HL-60 (cell line): ENCODE measurements at regions not wholly inside any gene's neighbourhood (a gene's known extent, or its start where the extent isn't known, plus 50 kb on each side); places are given as distances from the start of the nearest gene placed in this dataset.

Source experiments
- GABPA ChIP-seq: IDR thresholded peaks from 2 replicates; pipeline ENCODE4 v1.6.1; 2012; ENCODE audit warnings: low read depth
- POLR2AphosphoS5 ChIP-seq: IDR thresholded peaks from 2 replicates; pipeline ENCODE4 v1.6.1; 2012; ENCODE audit warnings: low read depth
- TF ChIP-seq, protein P1 (sequence below): IDR thresholded peaks from one replicate; pipeline ENCODE4 v1.5.1; 2011; ENCODE audit warnings: low read length, control low read depth, inconsistent platforms; ENCODE audit not compliant: insufficient read depth
- TF ChIP-seq, protein P2 (sequence below): IDR thresholded peaks from 2 replicates; pipeline ENCODE4 v1.6.1; 2012; ENCODE audit warnings: low read depth; ENCODE audit not compliant: insufficient replicate concordance

DNA sequence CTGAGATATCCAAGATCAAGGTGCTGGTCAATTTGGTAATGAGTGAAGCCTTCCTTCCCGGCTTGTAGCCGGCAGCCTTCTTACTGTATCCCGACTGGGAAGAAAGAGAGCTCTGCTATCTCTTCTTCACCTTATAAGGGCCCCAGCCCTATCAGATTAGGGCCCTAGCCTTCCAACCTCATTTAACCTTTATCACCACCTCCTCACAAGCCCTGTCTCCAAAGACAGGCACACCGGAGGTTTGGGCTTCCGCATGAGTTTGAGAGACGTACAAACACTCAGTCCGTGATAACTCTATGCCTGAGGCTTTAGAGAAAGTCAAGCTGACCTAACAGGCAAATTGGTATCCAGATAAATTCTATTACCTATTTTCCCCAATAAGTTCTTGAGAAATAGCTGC lies 243.9 kb downstream of the OPA1 start:
- TF ChIP-seq POLR2AphosphoS5, result no peak
- TF ChIP-seq, protein P1, sequence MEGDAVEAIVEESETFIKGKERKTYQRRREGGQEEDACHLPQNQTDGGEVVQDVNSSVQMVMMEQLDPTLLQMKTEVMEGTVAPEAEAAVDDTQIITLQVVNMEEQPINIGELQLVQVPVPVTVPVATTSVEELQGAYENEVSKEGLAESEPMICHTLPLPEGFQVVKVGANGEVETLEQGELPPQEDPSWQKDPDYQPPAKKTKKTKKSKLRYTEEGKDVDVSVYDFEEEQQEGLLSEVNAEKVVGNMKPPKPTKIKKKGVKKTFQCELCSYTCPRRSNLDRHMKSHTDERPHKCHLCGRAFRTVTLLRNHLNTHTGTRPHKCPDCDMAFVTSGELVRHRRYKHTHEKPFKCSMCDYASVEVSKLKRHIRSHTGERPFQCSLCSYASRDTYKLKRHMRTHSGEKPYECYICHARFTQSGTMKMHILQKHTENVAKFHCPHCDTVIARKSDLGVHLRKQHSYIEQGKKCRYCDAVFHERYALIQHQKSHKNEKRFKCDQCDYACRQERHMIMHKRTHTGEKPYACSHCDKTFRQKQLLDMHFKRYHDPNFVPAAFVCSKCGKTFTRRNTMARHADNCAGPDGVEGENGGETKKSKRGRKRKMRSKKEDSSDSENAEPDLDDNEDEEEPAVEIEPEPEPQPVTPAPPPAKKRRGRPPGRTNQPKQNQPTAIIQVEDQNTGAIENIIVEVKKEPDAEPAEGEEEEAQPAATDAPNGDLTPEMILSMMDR, result no peak
- TF ChIP-seq GABPA, result no peak
- TF ChIP-seq, protein P2, sequence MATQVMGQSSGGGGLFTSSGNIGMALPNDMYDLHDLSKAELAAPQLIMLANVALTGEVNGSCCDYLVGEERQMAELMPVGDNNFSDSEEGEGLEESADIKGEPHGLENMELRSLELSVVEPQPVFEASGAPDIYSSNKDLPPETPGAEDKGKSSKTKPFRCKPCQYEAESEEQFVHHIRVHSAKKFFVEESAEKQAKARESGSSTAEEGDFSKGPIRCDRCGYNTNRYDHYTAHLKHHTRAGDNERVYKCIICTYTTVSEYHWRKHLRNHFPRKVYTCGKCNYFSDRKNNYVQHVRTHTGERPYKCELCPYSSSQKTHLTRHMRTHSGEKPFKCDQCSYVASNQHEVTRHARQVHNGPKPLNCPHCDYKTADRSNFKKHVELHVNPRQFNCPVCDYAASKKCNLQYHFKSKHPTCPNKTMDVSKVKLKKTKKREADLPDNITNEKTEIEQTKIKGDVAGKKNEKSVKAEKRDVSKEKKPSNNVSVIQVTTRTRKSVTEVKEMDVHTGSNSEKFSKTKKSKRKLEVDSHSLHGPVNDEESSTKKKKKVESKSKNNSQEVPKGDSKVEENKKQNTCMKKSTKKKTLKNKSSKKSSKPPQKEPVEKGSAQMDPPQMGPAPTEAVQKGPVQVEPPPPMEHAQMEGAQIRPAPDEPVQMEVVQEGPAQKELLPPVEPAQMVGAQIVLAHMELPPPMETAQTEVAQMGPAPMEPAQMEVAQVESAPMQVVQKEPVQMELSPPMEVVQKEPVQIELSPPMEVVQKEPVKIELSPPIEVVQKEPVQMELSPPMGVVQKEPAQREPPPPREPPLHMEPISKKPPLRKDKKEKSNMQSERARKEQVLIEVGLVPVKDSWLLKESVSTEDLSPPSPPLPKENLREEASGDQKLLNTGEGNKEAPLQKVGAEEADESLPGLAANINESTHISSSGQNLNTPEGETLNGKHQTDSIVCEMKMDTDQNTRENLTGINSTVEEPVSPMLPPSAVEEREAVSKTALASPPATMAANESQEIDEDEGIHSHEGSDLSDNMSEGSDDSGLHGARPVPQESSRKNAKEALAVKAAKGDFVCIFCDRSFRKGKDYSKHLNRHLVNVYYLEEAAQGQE, result no peak
